HCT116 (cell line): ENCODE measurements at regions not wholly inside any gene's neighbourhood (a gene's known extent, or its start where the extent isn't known, plus 50 kb on each side); places are given as distances from the start of the nearest gene placed in this dataset.

Source experiments
- ATAC-seq: fragments of 200-7000 bp; cut with Tn5 transposase; 2 replicates; pipeline ENCODE4 v1.9.1; 2020; ENCODE audit warnings: mild to moderate bottlenecking, moderate library complexity
- BruUV-seq: library from RNA; stranded (reverse); fragments of 400-500 nt; replicated peaks from 2 replicates; lab custom pipeline; 2021; lab: Mats Ljungman, UMichigan
- CTCF ChIA-PET: fragments of 300-600 bp; sonication (Branson Sonifier 250); formaldehyde crosslinking; loops from one replicate; lab custom pipeline; 2021; ENCODE audit warnings: antibody characterized with exemption; lab: Charles Lee
- POLR2A ChIA-PET: fragments of 300-600, 350-600 bp; sonication (Branson Sonifier 250); formaldehyde crosslinking; loops from one replicate; lab custom pipeline; 2021; ENCODE audit warnings: antibody characterized with exemption; lab: Charles Lee
- RAD21 ChIA-PET, 2 experiments: fragments of 300-600 bp; sonication (Branson Sonifier 250); formaldehyde crosslinking; loops; one replicate each; lab custom pipeline; 2023; ENCODE audit warnings: low total read pairs in 2 of 2; ENCODE audit not compliant: uncharacterized antibody in 2 of 2, unreplicated experiment in 2 of 2, low non-redundant PET in 1 of 2; lab: Charles Lee
- DNase-seq: peaks from one replicate; pipeline ENCODE4 v3.0.0-alpha.2; 2010; ENCODE audit warnings: low read depth, low spot score
- H2AFZ ChIP-seq: fragments of 200-600 bp; shearing (Covaris generic), sonication (generic); 2 replicates; pipeline ENCODE4 v1.6.1; 2017; ENCODE audit warnings: low read depth, mixed run types, mixed read lengths, antibody characterized with exemption, low read length; ENCODE audit not compliant: poor library complexity, severe bottlenecking
- H3K27ac ChIP-seq: 2 replicates; pipeline ENCODE4 v1.5.1; 2012; ENCODE audit warnings: low read depth, low read length
- H3K27me3 ChIP-seq: fragments of 200-600 bp; sonication (generic); 2 replicates; pipeline ENCODE4 v1.6.1; 2016; ENCODE audit warnings: mixed run types, low read length, mixed read lengths; ENCODE audit not compliant: insufficient read depth
- H3K36me3 ChIP-seq, 2 experiments: fragments of 200-500 bp in 1 of 2; fragments of 200-600 bp in 1 of 2; sonication (Bioruptor generic) in 1 of 2; sonication (generic) in 1 of 2; 2 replicates each; pipeline versions ENCODE4 v1.5.1 to v1.6.1; 2014 to 2016; ENCODE audit warnings: low read length in 2 of 2, inconsistent platforms in 1 of 2, mixed read lengths in 1 of 2, mixed run types in 1 of 2; ENCODE audit not compliant: insufficient read depth in 2 of 2, control insufficient read depth in 1 of 2
- H3K4me1 ChIP-seq, 2 experiments: fragments of 200-600 bp in 1 of 2; sonication (generic) in 1 of 2; 2 replicates each; pipeline versions ENCODE4 v1.5.1 to v1.6.1; 2012 to 2017; ENCODE audit warnings: low read length in 2 of 2, inconsistent platforms in 1 of 2, mild to moderate bottlenecking in 1 of 2, mixed read lengths in 1 of 2, mixed run types in 1 of 2, moderate library complexity in 1 of 2; ENCODE audit not compliant: insufficient read depth in 2 of 2, control insufficient read depth in 1 of 2
- H3K4me2 ChIP-seq: fragments of 200-600 bp; sonication (generic); 2 replicates; pipeline ENCODE4 v1.6.1; 2017; ENCODE audit warnings: mixed run types, low read length, mixed read lengths
- H3K4me3 ChIP-seq, 2 experiments: fragments of 200-600 bp in 1 of 2; sonication (generic) in 1 of 2; replicated peaks in 1 of 2; 2 replicates each; pipeline ENCODE4 v1.5.1; 2011 to 2016; ENCODE audit warnings: low read length in 2 of 2, control low read depth in 1 of 2, low read depth in 1 of 2, mild to moderate bottlenecking in 1 of 2, mixed read lengths in 1 of 2, mixed run types in 1 of 2
- H3K79me2 ChIP-seq: fragments of 200-600 bp; sonication (generic); 2 replicates; pipeline ENCODE4 v1.6.1; 2017; ENCODE audit warnings: mild to moderate bottlenecking, mixed run types, low read length, moderate library complexity, mixed read lengths; ENCODE audit not compliant: insufficient read depth
- H3K9ac ChIP-seq: fragments of 200-600 bp; sonication (generic); 2 replicates; pipeline ENCODE4 v1.6.1; 2016; ENCODE audit warnings: low read length, mixed read lengths
- H3K9me2 ChIP-seq: fragments of 200-600 bp; sonication (generic), shearing (Covaris generic); 2 replicates; pipeline ENCODE4 v1.6.1; 2017; ENCODE audit warnings: mixed run types, mild to moderate bottlenecking, moderate library complexity; ENCODE audit not compliant: insufficient read depth
- H3K9me3 ChIP-seq, 2 experiments: fragments of 200-500 bp in 1 of 2; fragments of 200-600 bp in 1 of 2; sonication (Bioruptor generic) in 1 of 2; sonication (generic) in 1 of 2; 2 replicates each; pipeline ENCODE4 v1.6.1; 2014 to 2017; ENCODE audit warnings: low read length in 2 of 2, mixed read lengths in 2 of 2, inconsistent platforms in 1 of 2, low read depth in 1 of 2, mild to moderate bottlenecking in 1 of 2, mixed run types in 1 of 2, moderate library complexity in 1 of 2; ENCODE audit not compliant: control insufficient read depth in 1 of 2, insufficient read depth in 1 of 2
- H4K20me1 ChIP-seq: fragments of 200-600 bp; sonication (generic), shearing (Covaris generic); 2 replicates; pipeline ENCODE4 v1.6.1; 2017; ENCODE audit warnings: mixed run types, mild to moderate bottlenecking, moderate library complexity; ENCODE audit not compliant: insufficient read depth
- ATF3 ChIP-seq: IDR thresholded peaks from 2 replicates; pipeline ENCODE4 v1.6.1; 2012
- CEBPB ChIP-seq: IDR thresholded peaks from 2 replicates; pipeline ENCODE4 v1.6.1; 2012; ENCODE audit warnings: low read depth
- EGR1 ChIP-seq: IDR thresholded peaks from 2 replicates; pipeline ENCODE4 v1.6.1; 2012; ENCODE audit warnings: low read depth
- ELF1 ChIP-seq: IDR thresholded peaks from 2 replicates; pipeline ENCODE4 v1.6.1; 2012; ENCODE audit warnings: low read depth, borderline replicate concordance
- EZH2 ChIP-seq: fragments of 200-600 bp; sonication (generic); IDR thresholded peaks from 2 replicates; pipeline ENCODE4 v1.6.1; 2017; ENCODE audit warnings: antibody characterized with exemption, mixed run types
- EZH2phosphoT487 ChIP-seq: fragments of 200-600 bp; IDR thresholded peaks from 2 replicates; pipeline ENCODE4 v1.6.1; 2018; ENCODE audit warnings: antibody characterized with exemption, borderline replicate concordance
- FOSL1 ChIP-seq: IDR thresholded peaks from 2 replicates; pipeline ENCODE4 v1.6.1; 2012; ENCODE audit warnings: low read depth
- JUND ChIP-seq: IDR thresholded peaks from 2 replicates; pipeline ENCODE4 v1.6.1; 2012
- MAX ChIP-seq: IDR thresholded peaks from 2 replicates; pipeline ENCODE4 v1.6.1; 2012
- POLR2A ChIP-seq: IDR thresholded peaks from 2 replicates; pipeline ENCODE4 v1.7.0; 2011; ENCODE audit warnings: borderline replicate concordance; ENCODE audit not compliant: insufficient read depth, insufficient read length; ENCODE audit errors: extremely low read depth
- POLR2AphosphoS5 ChIP-seq: IDR thresholded peaks from 2 replicates; pipeline ENCODE4 v1.6.1; 2011; ENCODE audit warnings: mild to moderate bottlenecking, low read depth, low read length, moderate library complexity
- RAD21 ChIP-seq: IDR thresholded peaks from 2 replicates; pipeline ENCODE4 v1.6.1; 2012; ENCODE audit warnings: low read depth, mild to moderate bottlenecking
- REST ChIP-seq: IDR thresholded peaks from 2 replicates; pipeline ENCODE4 v1.6.1; 2012; ENCODE audit warnings: low read depth
- SIN3A ChIP-seq: IDR thresholded peaks from 2 replicates; pipeline ENCODE4 v1.6.1; 2012; ENCODE audit warnings: low read depth
- SP1 ChIP-seq: IDR thresholded peaks from 2 replicates; pipeline ENCODE4 v1.6.1; 2012; ENCODE audit warnings: low read depth
- TCF7L2 ChIP-seq: IDR thresholded peaks from 2 replicates; pipeline ENCODE4 v1.7.0; 2011; ENCODE audit warnings: borderline replicate concordance, inconsistent platforms; ENCODE audit not compliant: insufficient read depth, insufficient read length; ENCODE audit errors: extremely low read depth
- YY1 ChIP-seq: IDR thresholded peaks from 2 replicates; pipeline ENCODE4 v1.6.1; 2011; ENCODE audit warnings: low read length, low read depth, moderate library complexity, mild to moderate bottlenecking; ENCODE audit not compliant: insufficient replicate concordance; ENCODE audit errors: extremely low read depth
- ZBTB33 ChIP-seq: IDR thresholded peaks from 2 replicates; pipeline ENCODE4 v1.6.1; 2011; ENCODE audit warnings: mild to moderate bottlenecking, low read length, moderate library complexity; ENCODE audit not compliant: insufficient replicate concordance; ENCODE audit errors: extremely low read depth
- intact Hi-C: fragments of 100-400 bp; cut with micrococcal nuclease; formaldehyde crosslinking; loops from 2 replicates; pipeline ENCODE4 v1.10.0; 2022

GRCh38 chr12:102680304-102680703 lies 199.9 kb upstream of the IGF1 start:
- peaks cover 11% of the 10 kb centered on the region; the same call in 1 of the 2 replicates for H3K27me3 ChIP-seq
- no peaks in the 10 kb centered on the region for H3K9me3 ChIP-seq
- TF ChIP-seq ZBTB33 (no peak), ATF3 (no peak), TCF7L2 (no peak), EGR1 (no peak), ELF1 (no peak), MAX (no peak), SP1 (no peak), RAD21 (no peak), YY1 (no peak), SIN3A (no peak), POLR2A (no peak), FOSL1 (no peak), EZH2phosphoT487 (no peak), CEBPB (no peak), REST (no peak), EZH2 (no peak), JUND (no peak), POLR2AphosphoS5 (no peak)
- H4K20me1 ChIP-seq, result no peaks in the 10 kb centered on the region
- CTCF ChIA-PET, result no interaction called here
- no peaks in the 10 kb centered on the region for H3K79me2 ChIP-seq
- no peak for DNase-seq
- no peaks in the 10 kb centered on the region for H3K4me1 ChIP-seq
- no TSS peak for BruUV-seq
- intact Hi-C loops, result no loop called here
- H3K4me2 ChIP-seq, result no peak overlapping the region
- ATAC-seq, result no peak
- POLR2A ChIA-PET, result no interaction called here
- no peaks in the 10 kb centered on the region for H3K9me2 ChIP-seq
- RAD21 ChIA-PET, result no interaction called here
- H2AFZ ChIP-seq, result no peak overlapping the region
- H3K9ac ChIP-seq, result no peak overlapping the region
- H3K36me3 ChIP-seq, result no peaks in the 10 kb centered on the region
- no peak overlapping the region for H3K27ac ChIP-seq
- H3K4me3 ChIP-seq, result no peak overlapping the region
